Stimulated activated memory B cell treated with anti-CD40 and anti-IgM and Interleukin-4, amounts not matched to agents 10 μg/mL and 1 μg/mL and 100 μg/mL, for 72 hours (primary cell): ENCODE measurements at regions not wholly inside any gene's neighbourhood (a gene's known extent, or its start where the extent isn't known, plus 50 kb on each side); places are given as distances from the start of the nearest gene placed in this dataset.

Source experiments
- ATAC-seq: fragments of 150-1000 bp; cut with Tn5 transposase; 2 replicates; pipeline ENCODE4 v1.10.0; 2021
- H3K27ac Mint-ChIP-seq: one replicate; pipeline ENCODE4 v1.8.0; 2022; ENCODE audit warnings: mild to moderate bottlenecking, mixed read lengths
- H3K27me3 Mint-ChIP-seq: one replicate; pipeline ENCODE4 v1.8.0; 2022; ENCODE audit warnings: mixed read lengths
- H3K36me3 Mint-ChIP-seq: one replicate; pipeline ENCODE4 v1.8.0; 2022; ENCODE audit warnings: mixed read lengths
- H3K4me1 Mint-ChIP-seq: one replicate; pipeline ENCODE4 v1.8.0; 2022; ENCODE audit warnings: mixed read lengths
- H3K4me3 Mint-ChIP-seq: one replicate; pipeline ENCODE4 v1.8.0; 2022; ENCODE audit warnings: mild to moderate bottlenecking, moderate library complexity, mixed read lengths
- H3K9me3 Mint-ChIP-seq: one replicate; pipeline ENCODE4 v1.8.0; 2022; ENCODE audit warnings: mixed read lengths

DNA sequence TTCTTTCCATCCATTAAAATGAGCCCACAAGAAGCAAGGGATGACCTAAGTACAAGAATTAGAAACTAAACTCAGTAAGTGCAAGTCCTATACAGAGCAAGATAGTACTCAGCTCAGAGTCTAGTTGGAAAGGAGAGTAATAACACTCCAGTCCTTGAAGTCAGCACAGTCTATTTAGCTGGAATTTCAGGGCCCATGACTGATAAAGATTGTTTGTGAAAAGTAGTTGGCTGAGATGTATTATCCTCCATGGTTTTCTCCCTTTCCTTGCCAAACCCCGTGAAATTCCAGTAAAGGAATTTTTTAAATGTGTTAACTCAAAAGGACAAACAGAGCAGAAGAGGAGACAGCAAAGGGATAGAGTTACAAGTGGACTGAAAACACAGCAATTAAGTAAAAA lies 127.2 kb upstream of the STT3B start:
- Mint-ChIP-seq H3K4me3 (no peak overlapping the region), H3K27ac (no peak overlapping the region), H3K36me3 (no peaks in the 10 kb centered on the region), H3K27me3 (peaks cover 65% of the 10 kb centered on the region), H3K9me3 (peaks cover 3% of the 10 kb centered on the region), H3K4me1 (no peaks in the 10 kb centered on the region)
- no peak for ATAC-seq

DNA sequence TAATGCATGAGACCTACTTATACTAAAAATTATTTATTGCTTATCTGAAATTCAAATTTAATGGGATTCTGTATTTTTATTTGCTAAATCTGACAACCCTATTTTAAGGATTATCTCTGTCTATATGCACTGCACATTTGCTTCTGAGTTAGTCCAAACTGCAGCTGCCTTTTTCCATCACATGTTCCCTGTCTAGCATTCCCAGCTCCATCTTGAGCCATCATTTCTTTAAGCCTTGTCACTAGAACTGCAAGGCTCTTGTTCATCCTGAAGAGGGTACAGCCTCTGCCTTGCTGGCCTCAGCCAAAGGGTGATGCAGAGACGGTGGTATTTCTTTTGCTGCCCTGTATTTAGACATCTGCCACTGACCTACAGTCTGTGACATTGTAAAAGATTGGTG lies 125.8 kb upstream of the STT3B start:
- ATAC-seq: no peak
- no peak overlapping the region for H3K27ac Mint-ChIP-seq

DNA sequence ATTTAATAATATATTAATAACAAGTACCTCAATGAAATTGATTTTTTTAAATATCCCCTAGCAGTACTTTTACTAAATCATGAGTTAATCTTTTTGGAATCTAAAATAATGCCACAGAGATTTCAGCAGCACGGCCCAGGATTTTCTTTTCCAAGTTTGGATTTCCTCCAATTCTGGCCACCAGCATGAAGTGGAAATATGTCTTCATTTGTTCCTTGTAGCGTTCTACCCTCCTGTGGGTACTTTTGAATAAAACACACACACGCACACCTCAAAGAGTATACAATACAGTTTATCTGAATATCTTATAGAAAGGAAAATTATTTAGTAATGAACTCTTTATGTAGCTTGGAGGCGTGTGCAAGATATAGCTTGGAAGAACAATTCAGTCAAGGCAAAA lies 125.1 kb upstream of the STT3B start:
- no peak overlapping the region for H3K27ac Mint-ChIP-seq
- H3K27me3 Mint-ChIP-seq: peaks cover 48% of the 10 kb centered on the region
- no peaks in the 10 kb centered on the region for H3K4me1 Mint-ChIP-seq
- H3K4me3 Mint-ChIP-seq: no peak overlapping the region
- no peak for ATAC-seq
- no peaks in the 10 kb centered on the region for H3K9me3 Mint-ChIP-seq
- H3K36me3 Mint-ChIP-seq: no peaks in the 10 kb centered on the region

More for the DNA sequence above, 125.8 kb upstream of the STT3B start:
- Mint-ChIP-seq H3K9me3 (no peaks in the 10 kb centered on the region), H3K36me3 (no peaks in the 10 kb centered on the region), H3K27me3 (peaks cover 56% of the 10 kb centered on the region), H3K4me1 (no peaks in the 10 kb centered on the region), H3K4me3 (no peak overlapping the region)

DNA sequence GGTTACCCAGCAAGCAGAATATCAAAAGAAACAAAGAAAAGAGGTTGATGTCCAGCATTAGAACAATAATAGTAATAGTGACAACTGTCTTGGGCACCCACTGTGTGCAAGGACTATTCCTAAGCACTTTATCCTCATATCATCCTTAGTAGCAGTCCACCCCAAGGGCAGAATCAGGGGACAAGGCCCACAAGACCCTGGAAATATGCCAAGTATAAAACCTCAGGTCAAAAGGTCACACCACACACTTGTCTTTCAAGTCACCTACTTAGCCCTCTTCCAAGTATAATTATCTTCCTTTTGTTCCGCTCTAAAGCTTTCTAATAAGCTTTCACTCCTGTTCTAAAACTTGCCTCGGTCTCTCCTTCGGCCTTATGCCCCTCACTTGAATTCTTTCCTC lies 124.0 kb upstream of the STT3B start:
- Mint-ChIP-seq H3K27ac (no peak overlapping the region), H3K4me3 (no peak overlapping the region), H3K9me3 (no peaks in the 10 kb centered on the region), H3K36me3 (no peaks in the 10 kb centered on the region), H3K27me3 (peaks cover 37% of the 10 kb centered on the region), H3K4me1 (no peaks in the 10 kb centered on the region)
- no peak for ATAC-seq

DNA sequence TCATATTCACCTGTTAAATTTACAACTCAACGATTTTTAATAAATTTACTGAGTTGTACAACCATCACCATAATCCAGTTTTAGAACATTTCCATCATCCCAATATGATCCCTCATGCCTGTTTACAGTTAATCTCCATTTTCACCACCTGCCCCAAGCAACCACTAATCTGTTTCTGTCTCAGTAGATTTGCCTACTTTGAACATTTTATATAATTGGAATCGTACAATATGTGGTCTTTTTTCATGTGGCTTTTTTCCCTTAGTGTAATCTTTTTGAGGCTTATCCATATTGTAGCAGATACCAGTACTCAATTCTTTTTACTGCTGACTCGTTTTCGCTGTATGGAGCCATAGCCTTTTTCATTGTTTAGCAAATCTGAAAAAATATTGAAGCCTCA lies 123.3 kb upstream of the STT3B start:
- H3K4me1 Mint-ChIP-seq: no peaks in the 10 kb centered on the region
- no peaks in the 10 kb centered on the region for H3K9me3 Mint-ChIP-seq
- H3K4me3 Mint-ChIP-seq: no peak overlapping the region
- H3K27ac Mint-ChIP-seq: no peak overlapping the region
- H3K36me3 Mint-ChIP-seq: no peaks in the 10 kb centered on the region
- no peak for ATAC-seq
- peaks cover 34% of the 10 kb centered on the region for H3K27me3 Mint-ChIP-seq

DNA sequence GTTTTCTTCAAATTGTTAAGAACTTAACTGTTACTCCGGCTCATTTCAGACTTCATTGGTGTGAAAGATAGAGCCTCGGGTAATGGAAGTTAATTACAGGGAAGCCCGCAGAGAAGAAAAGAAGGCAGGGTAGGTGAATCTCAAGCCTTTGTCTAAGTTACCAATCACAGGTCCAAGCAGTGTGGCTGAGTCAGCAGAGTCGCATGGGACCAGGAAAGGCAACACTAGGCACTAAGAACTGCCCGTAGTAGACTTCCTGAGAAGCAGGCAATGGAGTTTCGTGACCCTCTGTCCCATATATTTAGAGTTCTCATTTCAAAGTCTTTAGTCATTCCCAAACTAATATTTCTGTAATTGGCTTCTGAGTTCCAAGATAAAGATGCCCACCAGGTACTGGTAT lies 122.9 kb upstream of the STT3B start:
- Mint-ChIP-seq H3K27ac (no peak overlapping the region), H3K4me3 (no peak overlapping the region), H3K27me3 (peaks cover 34% of the 10 kb centered on the region), H3K9me3 (no peaks in the 10 kb centered on the region), H3K36me3 (no peaks in the 10 kb centered on the region), H3K4me1 (no peaks in the 10 kb centered on the region)
- no peak for ATAC-seq

DNA sequence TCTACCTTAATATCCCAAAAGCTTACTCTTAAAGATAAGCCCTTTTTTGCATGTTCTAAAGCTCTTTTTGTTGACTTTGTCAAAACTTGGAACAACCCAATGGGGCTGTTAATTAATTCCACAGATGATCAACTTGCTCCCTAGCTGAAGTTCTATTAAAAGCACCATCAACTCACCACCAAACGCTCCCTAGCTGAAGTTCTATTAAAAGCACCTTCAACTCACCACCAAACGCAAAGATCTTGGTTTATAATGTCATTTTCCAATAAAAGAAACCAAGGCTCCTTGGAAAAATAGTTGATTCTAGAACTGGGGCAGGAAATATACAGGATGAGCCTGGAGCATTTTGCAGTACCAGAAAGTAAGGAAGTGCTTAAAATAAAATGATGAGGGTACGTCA lies 122.3 kb upstream of the STT3B start:
- no peaks in the 10 kb centered on the region for H3K4me1 Mint-ChIP-seq
- no peak overlapping the region for H3K4me3 Mint-ChIP-seq
- no peak for ATAC-seq
- H3K27ac Mint-ChIP-seq: no peak overlapping the region
- no peaks in the 10 kb centered on the region for H3K9me3 Mint-ChIP-seq
- no peaks in the 10 kb centered on the region for H3K36me3 Mint-ChIP-seq
- peaks cover 34% of the 10 kb centered on the region for H3K27me3 Mint-ChIP-seq

DNA sequence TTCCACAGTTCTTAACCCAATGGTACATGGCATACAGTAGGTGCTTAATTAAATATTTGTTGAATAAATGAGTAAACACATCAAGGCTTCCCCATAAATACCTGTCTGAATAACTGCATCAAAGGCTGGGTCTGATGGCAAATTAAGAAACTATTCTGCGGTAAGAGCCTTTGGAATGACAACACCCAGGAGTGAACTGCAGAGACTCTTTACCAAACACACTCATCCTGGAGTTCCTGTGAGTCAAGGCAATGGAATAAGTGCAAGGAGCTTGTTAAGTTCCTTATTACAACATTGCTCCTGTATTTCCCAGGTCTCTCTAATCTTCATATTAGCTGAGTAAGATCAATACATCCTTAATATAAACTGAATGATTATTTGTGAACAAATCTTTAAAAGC lies 119.9 kb upstream of the STT3B start:
- no peaks in the 10 kb centered on the region for H3K9me3 Mint-ChIP-seq
- no peaks in the 10 kb centered on the region for H3K4me1 Mint-ChIP-seq
- no peak overlapping the region for H3K4me3 Mint-ChIP-seq
- no peak overlapping the region for H3K27ac Mint-ChIP-seq
- no peaks in the 10 kb centered on the region for H3K36me3 Mint-ChIP-seq
- peaks cover 24% of the 10 kb centered on the region for H3K27me3 Mint-ChIP-seq
- no peak for ATAC-seq

DNA sequence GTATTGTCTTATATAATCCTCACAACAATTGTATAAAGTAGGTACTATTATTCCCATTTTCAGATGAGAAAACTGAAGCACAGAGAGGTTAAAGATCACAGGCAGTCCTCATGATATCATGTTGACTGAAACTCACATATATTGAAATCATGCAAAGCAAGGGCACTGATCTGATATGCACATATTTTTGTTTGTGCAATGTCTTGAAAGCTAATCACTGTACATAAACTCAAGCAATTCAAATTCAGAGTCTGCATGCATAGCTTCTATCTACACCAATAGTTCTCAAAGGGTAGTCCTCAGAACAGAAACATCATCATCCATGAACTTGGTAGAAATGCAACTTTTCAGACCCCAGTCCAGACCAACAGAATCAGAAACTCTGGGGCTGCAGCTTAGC lies 119.2 kb upstream of the STT3B start:
- H3K4me1 Mint-ChIP-seq: no peaks in the 10 kb centered on the region
- no peak overlapping the region for H3K27ac Mint-ChIP-seq
- H3K4me3 Mint-ChIP-seq: no peak overlapping the region
- H3K36me3 Mint-ChIP-seq: no peaks in the 10 kb centered on the region
- no peaks in the 10 kb centered on the region for H3K9me3 Mint-ChIP-seq
- ATAC-seq: no peak
- peaks cover 24% of the 10 kb centered on the region for H3K27me3 Mint-ChIP-seq

DNA sequence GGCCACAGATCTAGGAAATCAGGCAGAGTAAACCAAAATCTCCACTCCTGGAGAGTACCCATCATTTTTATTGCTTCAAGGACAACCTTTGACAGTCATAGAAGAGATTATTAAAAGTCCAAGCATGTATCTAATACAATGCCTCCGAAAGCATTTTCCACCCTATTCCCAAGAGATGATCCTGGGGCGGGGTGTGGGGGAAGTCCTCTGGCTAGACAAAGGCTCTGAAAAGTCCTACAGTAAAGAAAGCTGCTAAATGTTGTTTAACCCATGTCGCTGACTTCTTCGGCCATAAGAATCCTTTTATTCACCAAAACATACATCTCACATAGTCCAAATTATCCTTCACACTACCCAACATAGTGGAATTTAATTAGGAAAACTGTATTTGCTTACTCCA lies 115.7 kb upstream of the STT3B start:
- no peak for ATAC-seq
- Mint-ChIP-seq H3K27me3 (no peaks in the 10 kb centered on the region), H3K4me1 (no peaks in the 10 kb centered on the region), H3K27ac (no peak overlapping the region), H3K36me3 (no peaks in the 10 kb centered on the region), H3K4me3 (no peak overlapping the region), H3K9me3 (no peaks in the 10 kb centered on the region)

DNA sequence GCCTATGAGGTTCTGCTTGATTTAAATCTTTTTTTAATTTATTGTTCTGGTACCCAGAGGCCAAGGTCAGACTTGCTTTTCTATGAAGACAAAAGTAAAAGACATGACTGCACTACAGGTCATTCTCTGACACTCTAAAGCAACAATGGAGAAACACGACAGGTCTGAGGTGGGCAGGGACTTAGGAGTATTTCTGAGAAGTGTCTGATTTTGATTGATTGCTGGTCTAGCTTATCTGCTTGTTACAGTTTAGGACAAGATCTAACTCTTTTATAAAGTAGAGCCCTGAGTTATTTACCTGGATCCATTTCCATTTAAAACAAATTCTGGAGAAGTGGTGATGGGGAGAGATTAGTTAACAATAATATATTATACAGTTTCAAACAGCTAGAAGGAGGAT lies 115.2 kb upstream of the STT3B start:
- H3K27ac Mint-ChIP-seq: no peak overlapping the region
- H3K9me3 Mint-ChIP-seq: no peaks in the 10 kb centered on the region
- H3K36me3 Mint-ChIP-seq: no peaks in the 10 kb centered on the region
- no peaks in the 10 kb centered on the region for H3K27me3 Mint-ChIP-seq
- ATAC-seq: no peak
- H3K4me3 Mint-ChIP-seq: no peak overlapping the region
- H3K4me1 Mint-ChIP-seq: no peaks in the 10 kb centered on the region

DNA sequence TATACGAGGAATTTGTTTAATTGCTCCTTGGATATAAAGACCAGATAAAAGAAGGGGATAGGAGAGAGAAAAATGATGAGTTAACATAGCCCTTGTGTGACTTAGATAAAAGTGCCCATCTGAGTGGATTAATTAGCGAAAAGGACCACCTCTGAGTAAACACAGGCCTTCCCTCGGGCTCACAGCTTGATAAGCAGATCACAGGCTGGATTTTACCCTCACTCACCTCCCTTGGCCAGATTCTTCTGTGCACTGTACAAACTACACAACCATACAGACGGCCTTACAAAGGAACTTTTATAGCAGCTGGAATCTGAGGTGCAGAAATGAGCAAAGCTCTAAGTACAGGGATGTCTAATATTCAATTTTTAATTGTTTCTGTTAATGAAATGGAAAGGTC lies 112.4 kb upstream of the STT3B start:
- no peak for ATAC-seq
- no peaks in the 10 kb centered on the region for H3K27me3 Mint-ChIP-seq
- no peaks in the 10 kb centered on the region for H3K9me3 Mint-ChIP-seq
- no peak overlapping the region for H3K27ac Mint-ChIP-seq
- H3K4me1 Mint-ChIP-seq: peaks cover 7% of the 10 kb centered on the region
- no peaks in the 10 kb centered on the region for H3K36me3 Mint-ChIP-seq
- H3K4me3 Mint-ChIP-seq: no peak overlapping the region

DNA sequence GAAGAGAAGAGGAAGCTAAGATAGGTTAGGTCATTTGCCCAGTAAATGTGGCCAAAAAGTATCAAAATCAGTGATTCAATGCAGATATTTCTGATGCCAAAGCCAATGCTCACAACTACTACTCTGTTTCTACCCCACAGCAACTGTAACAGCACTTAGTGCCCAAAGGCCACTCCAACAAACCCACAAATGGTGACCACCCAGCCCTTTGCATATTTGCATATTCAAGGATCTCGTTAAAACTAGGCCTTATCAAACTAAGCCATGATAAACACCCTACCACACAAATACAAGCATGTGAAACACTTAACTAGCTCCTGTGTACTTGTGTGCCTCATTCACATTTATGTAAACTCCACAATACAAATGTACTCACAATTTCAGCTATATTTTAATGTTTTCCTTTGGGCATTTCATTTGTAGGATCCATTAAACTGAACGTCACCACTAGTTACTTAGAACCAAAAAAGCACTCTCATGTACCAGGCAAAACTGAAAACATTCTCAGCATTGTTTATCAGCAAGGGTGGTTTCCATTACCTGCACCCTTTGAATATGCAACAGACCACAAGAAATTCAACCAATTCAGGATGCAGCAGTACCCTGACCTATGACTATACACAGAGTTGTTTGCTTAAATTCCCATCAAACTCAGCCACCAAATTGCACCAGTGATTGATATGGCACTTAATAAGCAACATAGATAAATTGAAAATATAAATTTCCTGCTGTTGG lies 111.2 kb upstream of the STT3B start:
- H3K36me3 Mint-ChIP-seq: no peaks in the 10 kb centered on the region
- no peak overlapping the region for H3K4me3 Mint-ChIP-seq
- H3K9me3 Mint-ChIP-seq: peaks cover 2% of the 10 kb centered on the region
- no peaks in the 10 kb centered on the region for H3K27me3 Mint-ChIP-seq
- ATAC-seq: no peak
- H3K4me1 Mint-ChIP-seq: peaks cover 7% of the 10 kb centered on the region
- no peak overlapping the region for H3K27ac Mint-ChIP-seq

DNA sequence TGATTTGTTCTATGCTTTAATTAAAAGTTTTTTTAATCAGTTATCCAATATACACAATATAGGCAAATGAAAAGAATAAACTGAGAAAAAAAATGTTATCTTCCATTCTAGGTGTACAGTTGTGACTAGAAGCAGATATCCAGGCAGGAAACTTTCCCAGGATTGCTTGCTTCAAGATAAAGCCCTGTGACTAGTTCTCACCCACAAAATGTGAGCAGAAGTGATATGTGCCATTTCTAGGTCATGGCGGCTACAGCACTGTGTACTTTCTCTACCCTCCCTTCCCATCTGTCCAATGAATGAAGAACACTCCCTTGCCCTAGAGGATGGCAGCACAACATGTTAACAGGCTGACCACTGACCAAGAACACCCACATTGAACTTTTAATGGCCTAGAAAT lies 110.5 kb upstream of the STT3B start:
- Mint-ChIP-seq H3K27ac (no peak overlapping the region), H3K4me3 (no peak overlapping the region), H3K36me3 (no peaks in the 10 kb centered on the region), H3K4me1 (peaks cover 7% of the 10 kb centered on the region), H3K27me3 (no peaks in the 10 kb centered on the region), H3K9me3 (peaks cover 2% of the 10 kb centered on the region)
- ATAC-seq: no peak

DNA sequence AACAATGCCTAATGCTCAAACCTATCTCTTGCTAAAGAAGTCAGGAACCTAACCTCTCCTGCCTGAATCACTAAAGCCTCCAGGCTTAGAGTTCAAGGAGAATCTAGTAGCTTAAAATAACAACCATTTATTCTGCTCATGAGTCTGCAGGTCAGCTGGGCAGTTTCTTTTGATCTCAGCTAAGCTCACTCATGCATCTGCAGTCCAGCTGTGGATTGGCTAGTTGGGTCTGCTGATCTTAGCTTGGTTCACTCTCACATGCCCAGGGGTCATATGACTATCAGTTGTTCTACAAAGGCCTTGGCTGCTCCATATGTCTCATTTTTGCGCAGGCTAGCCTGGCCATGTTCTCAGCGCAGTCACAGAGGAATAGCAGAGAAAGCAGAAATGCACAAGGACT lies 109.2 kb upstream of the STT3B start:
- H3K27ac Mint-ChIP-seq: no peak overlapping the region
- peaks cover 7% of the 10 kb centered on the region for H3K4me1 Mint-ChIP-seq
- peaks cover 9% of the 10 kb centered on the region for H3K27me3 Mint-ChIP-seq
- H3K36me3 Mint-ChIP-seq: no peaks in the 10 kb centered on the region
- H3K9me3 Mint-ChIP-seq: peaks cover 2% of the 10 kb centered on the region
- ATAC-seq: no peak
- H3K4me3 Mint-ChIP-seq: no peak overlapping the region

DNA sequence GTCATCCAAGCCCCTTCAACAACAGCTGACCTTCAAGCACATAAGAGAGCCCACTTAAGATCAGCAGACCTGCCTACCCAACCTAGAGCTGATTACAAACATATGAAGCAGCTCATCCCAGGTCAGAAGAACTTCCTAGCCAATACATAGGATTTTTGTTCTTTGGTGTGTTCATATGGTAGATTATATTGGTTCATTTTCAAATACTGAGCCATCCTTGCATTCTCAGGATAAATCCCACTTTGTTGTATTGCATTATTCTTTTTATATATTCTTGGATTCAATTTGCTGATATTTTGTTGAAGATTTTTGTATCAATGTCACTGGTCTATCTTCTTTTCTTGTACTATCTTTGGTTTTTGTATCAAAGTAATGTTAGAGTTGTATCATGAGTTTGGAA lies 107.3 kb upstream of the STT3B start:
- Mint-ChIP-seq H3K27me3 (peaks cover 19% of the 10 kb centered on the region), H3K27ac (no peak overlapping the region), H3K4me1 (peaks cover 7% of the 10 kb centered on the region), H3K4me3 (no peak overlapping the region), H3K9me3 (peaks cover 7% of the 10 kb centered on the region), H3K36me3 (peaks cover 6% of the 10 kb centered on the region)
- ATAC-seq: no peak

DNA sequence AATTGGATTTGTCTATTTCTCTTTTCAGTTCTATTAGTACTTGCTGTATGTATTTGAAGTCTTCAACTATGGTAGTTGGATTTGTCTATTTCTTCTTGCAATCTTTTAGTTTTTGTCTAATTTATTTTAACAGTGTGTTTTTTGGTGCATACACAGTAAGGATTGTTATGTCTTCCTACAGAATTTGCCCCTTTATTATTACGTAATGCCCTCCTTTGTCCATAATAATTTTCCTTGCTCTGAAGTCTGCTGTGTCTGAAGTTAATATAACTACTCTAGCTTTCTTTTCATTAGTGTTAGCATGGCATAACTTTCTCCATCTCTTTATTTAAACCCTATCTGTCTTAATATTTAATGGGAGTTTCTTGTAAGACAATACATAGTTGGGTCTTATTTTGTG lies 105.1 kb upstream of the STT3B start:
- H3K9me3 Mint-ChIP-seq: peaks cover 7% of the 10 kb centered on the region
- no peak for ATAC-seq
- peaks cover 19% of the 10 kb centered on the region for H3K27me3 Mint-ChIP-seq
- H3K4me3 Mint-ChIP-seq: no peak overlapping the region
- H3K4me1 Mint-ChIP-seq: peaks cover 7% of the 10 kb centered on the region
- no peak overlapping the region for H3K27ac Mint-ChIP-seq
- H3K36me3 Mint-ChIP-seq: peaks cover 6% of the 10 kb centered on the region
